Fibroblast of lung (primary cell): ENCODE measurements at regions not wholly inside any gene's neighbourhood (a gene's known extent, or its start where the extent isn't known, plus 50 kb on each side); places are given as distances from the start of the nearest gene placed in this dataset.

ENCODE experiments used
- DNase-seq, 2 donors: peaks; one replicate each; pipeline versions ENCODE4 v3.0.0 to v3.0.0-alpha.2; 2010; ENCODE audit warnings: low read depth in 2 of 2
- H2AFZ ChIP-seq: 2 replicates; pipeline ENCODE4 v1.5.1; 2012; ENCODE audit warnings: low read length, control low read depth, inconsistent platforms
- H3K27ac ChIP-seq: 2 replicates; pipeline ENCODE4 v1.5.1; 2011; ENCODE audit warnings: low read length, control low read depth; ENCODE audit not compliant: insufficient read depth
- H3K27me3 ChIP-seq: 2 replicates; pipeline ENCODE4 v1.5.1; 2011; ENCODE audit warnings: mild to moderate bottlenecking, low read length; ENCODE audit not compliant: control insufficient read depth, insufficient read depth
- H3K36me3 ChIP-seq: 2 replicates; pipeline ENCODE4 v1.5.1; 2011; ENCODE audit warnings: low read length; ENCODE audit not compliant: control insufficient read depth, insufficient read depth
- H3K4me1 ChIP-seq: 2 replicates; pipeline ENCODE4 v1.5.1; 2011; ENCODE audit warnings: low read length; ENCODE audit not compliant: control insufficient read depth, insufficient read depth; ENCODE audit errors: extremely low read depth
- H3K4me2 ChIP-seq: 2 replicates; pipeline ENCODE4 v1.5.1; 2011; ENCODE audit warnings: low read length, control low read depth; ENCODE audit not compliant: insufficient read depth; ENCODE audit errors: extremely low read depth
- H3K4me3 ChIP-seq, 4 experiments: fragments of 200-600 bp in 1 of 4; sonication (generic) in 1 of 4; replicated peaks in 1 of 4; 2 replicates each; pipeline ENCODE4 v1.5.1; 2011 to 2016; ENCODE audit warnings: low read length in 4 of 4, low read depth in 3 of 4, mild to moderate bottlenecking in 3 of 4, control low read depth in 2 of 4, inconsistent platforms in 1 of 4, mixed read lengths in 1 of 4; ENCODE audit not compliant: insufficient read depth in 1 of 4; ENCODE audit errors: control extremely low read depth in 1 of 4
- H3K79me2 ChIP-seq: 2 replicates; pipeline ENCODE4 v1.5.1; 2012; ENCODE audit warnings: mild to moderate bottlenecking, low read length, inconsistent platforms; ENCODE audit not compliant: control insufficient read depth, insufficient read depth
- H3K9ac ChIP-seq: 2 replicates; pipeline ENCODE4 v1.5.1; 2011; ENCODE audit warnings: mild to moderate bottlenecking, low read length, control low read depth; ENCODE audit not compliant: insufficient read depth
- H3K9me3 ChIP-seq: 2 replicates; pipeline ENCODE4 v1.5.1; 2012; ENCODE audit warnings: low read depth, low read length; ENCODE audit not compliant: control insufficient read depth, insufficient read depth
- H4K20me1 ChIP-seq: 2 replicates; pipeline ENCODE4 v1.5.1; 2011; ENCODE audit warnings: low read length; ENCODE audit not compliant: control insufficient read depth, insufficient read depth; ENCODE audit errors: extremely low read depth
- CTCF ChIP-seq, 2 donors: IDR thresholded peaks in 1 of 2; conservative IDR thresholded peaks in 1 of 2; 1 replicate in 1 of 2; 2 replicates in 1 of 2; pipeline ENCODE4 v1.5.1; 2011 to 2012; ENCODE audit warnings: low read length in 2 of 2, control low read depth in 1 of 2, inconsistent platforms in 1 of 2, low read depth in 1 of 2, mild to moderate bottlenecking in 1 of 2
- EZH2 ChIP-seq: IDR thresholded peaks from 2 replicates; pipeline ENCODE4 v1.5.1; 2012; ENCODE audit warnings: low read length, control low read depth, mild to moderate bottlenecking; ENCODE audit errors: missing control alignments

GRCh38 chr16:62701426-62701825 lies 665.2 kb upstream of the CDH8 start:
- Histone ChIP-seq H3K4me1 (no peaks in the 10 kb centered on the region), H3K9ac (no peak overlapping the region), H3K36me3 (no peaks in the 10 kb centered on the region), H2AFZ (no peak overlapping the region), H4K20me1 (no peaks in the 10 kb centered on the region), H3K9me3 (no peaks in the 10 kb centered on the region), H3K27ac (no peak overlapping the region), H3K79me2 (no peaks in the 10 kb centered on the region), H3K4me2 (no peak overlapping the region), H3K4me3 (no peak overlapping the region), H3K27me3 (no peaks in the 10 kb centered on the region)
- DNase-seq: no peak
- TF ChIP-seq EZH2 (no peak), CTCF (conservative IDR thresholded peaks at IDR 0.05 in 1 of 2, IDR thresholded peaks at IDR 0.05 in 1 of 2; ENCODE audit: low read depth in 1 of 2, low read length in 2 of 2) (no peak)

GRCh38 chr16:62700426-62701294 lies 664.4 kb upstream of the CDH8 start:
- Histone ChIP-seq H3K27ac (no peak overlapping the region), H4K20me1 (no peaks in the 10 kb centered on the region), H3K4me3 (no peak overlapping the region), H3K36me3 (no peaks in the 10 kb centered on the region), H3K4me1 (no peaks in the 10 kb centered on the region), H3K27me3 (no peaks in the 10 kb centered on the region), H3K79me2 (no peaks in the 10 kb centered on the region), H3K4me2 (no peak overlapping the region), H3K9ac (no peak overlapping the region), H3K9me3 (no peaks in the 10 kb centered on the region), H2AFZ (no peak overlapping the region)
- DNase-seq: no peak
- no peak for TF ChIP-seq EZH2
- no peak for TF ChIP-seq CTCF (conservative IDR thresholded peaks at IDR 0.05 in 1 of 2, IDR thresholded peaks at IDR 0.05 in 1 of 2; ENCODE audit: low read depth in 1 of 2, low read length in 2 of 2)

DNA sequence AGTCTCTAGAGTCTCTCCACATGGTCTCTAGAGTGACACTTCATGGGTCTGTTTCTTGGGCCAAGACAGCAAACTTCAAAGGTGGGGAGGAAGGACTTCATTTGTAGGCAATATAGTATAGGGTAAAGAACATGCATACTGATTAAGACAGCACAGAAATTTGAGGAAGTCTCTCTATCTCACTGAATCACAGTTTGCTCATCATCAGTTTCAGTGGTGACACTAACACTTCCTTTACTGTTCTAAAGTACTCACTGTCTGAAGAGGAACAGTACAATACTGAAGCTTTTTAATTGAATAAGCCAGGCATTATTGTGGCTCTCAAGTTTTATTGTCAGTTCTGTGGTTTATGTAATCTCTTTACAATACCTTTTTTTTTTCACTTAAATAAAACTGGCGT lies 656.4 kb upstream of the CDH8 start:
- Histone ChIP-seq H3K4me1 (no peaks in the 10 kb centered on the region), H3K9ac (no peak overlapping the region), H3K27me3 (no peaks in the 10 kb centered on the region), H3K79me2 (no peaks in the 10 kb centered on the region), H3K9me3 (no peaks in the 10 kb centered on the region), H3K4me3 (no peak overlapping the region), H2AFZ (no peak overlapping the region), H3K4me2 (no peak overlapping the region), H3K27ac (no peak overlapping the region), H4K20me1 (no peaks in the 10 kb centered on the region), H3K36me3 (no peaks in the 10 kb centered on the region)
- TF ChIP-seq CTCF (conservative IDR thresholded peaks at IDR 0.05 in 1 of 2, IDR thresholded peaks at IDR 0.05 in 1 of 2; ENCODE audit: low read depth in 1 of 2, low read length in 2 of 2): no peak
- no peak for TF ChIP-seq EZH2
- no peak for DNase-seq
